CD4-positive, alpha-beta T cell treated with Interferon gamma for 1 hour (primary cell): ENCODE measurements at regions not wholly inside any gene's neighbourhood (a gene's known extent, or its start where the extent isn't known, plus 50 kb on each side); places are given as distances from the start of the nearest gene placed in this dataset.
A peak's percentile ranks its signal among the peaks of the same experiment; 100 is the strongest.
"Not testable (repeated sequence)": the region's sequence is repeated elsewhere in the genome, so short reads cannot be mapped to it uniquely, and the experiment has no call there.

ENCODE experiments used
- DNase-seq: peaks from one replicate; pipeline ENCODE4 v3.0.0-alpha.2; 2020

GRCh38 chr1:67482733-67483482 is 52.7 kb upstream of the SERBP1 start:
- no peak for DNase-seq

GRCh38 chr1:67484492-67484891 is 54.3 kb upstream of the SERBP1 start:
- DNase-seq: no peak

GRCh38 chr1:67485046-67485811 is 55.0 kb upstream of the SERBP1 start:
- no peak for DNase-seq

DNA sequence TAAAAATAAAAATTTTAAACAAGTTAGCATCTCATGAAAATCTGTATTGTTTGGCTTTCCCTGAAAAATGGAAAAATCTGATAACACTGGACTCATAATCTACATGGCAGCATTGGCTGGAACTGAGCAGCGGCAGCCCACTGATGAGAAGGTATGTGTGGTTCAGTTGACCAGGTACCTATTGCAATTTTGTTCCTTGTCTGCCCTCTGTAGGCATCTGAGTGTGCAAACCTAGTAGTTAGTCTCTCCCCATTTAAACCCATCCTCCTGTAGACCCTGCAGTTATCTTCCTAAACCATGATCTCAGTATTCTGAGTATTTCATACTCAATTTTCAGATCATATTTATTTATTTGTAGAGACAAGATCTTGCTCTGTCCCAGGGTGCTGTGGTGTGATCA is 59.4 kb upstream of the SERBP1 start:
- DNase-seq: peak; percentile 2

DNA sequence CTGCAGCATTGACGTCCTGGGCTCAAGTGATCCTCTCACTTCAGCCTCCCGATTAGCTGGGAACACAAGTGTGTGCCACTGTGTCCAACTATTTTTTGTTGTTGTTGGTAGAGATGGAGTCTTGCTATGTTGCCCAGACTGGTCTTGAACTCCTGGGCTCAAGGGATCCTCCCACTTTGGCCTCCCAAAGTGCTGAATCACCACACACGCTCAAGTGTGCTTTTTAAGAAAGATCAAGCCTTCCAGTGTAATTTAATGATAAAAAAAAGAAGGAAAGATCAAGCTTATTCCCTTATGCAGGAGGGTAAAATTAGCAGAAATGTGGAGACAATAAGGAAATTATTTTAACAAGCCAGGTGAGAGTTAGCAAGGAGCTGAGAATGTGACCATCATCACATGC is 61.1 kb upstream of the SERBP1 start:
- no peak for DNase-seq

GRCh38 chr1:67493148-67493547 is 62.9 kb upstream of the SERBP1 start:
- no peak for DNase-seq

GRCh38 chr1:67495327-67495726 is 65.1 kb upstream of the SERBP1 start:
- DNase-seq: no peak

GRCh38 chr1:67496329-67496728 is 66.1 kb upstream of the SERBP1 start:
- no peak for DNase-seq

DNA sequence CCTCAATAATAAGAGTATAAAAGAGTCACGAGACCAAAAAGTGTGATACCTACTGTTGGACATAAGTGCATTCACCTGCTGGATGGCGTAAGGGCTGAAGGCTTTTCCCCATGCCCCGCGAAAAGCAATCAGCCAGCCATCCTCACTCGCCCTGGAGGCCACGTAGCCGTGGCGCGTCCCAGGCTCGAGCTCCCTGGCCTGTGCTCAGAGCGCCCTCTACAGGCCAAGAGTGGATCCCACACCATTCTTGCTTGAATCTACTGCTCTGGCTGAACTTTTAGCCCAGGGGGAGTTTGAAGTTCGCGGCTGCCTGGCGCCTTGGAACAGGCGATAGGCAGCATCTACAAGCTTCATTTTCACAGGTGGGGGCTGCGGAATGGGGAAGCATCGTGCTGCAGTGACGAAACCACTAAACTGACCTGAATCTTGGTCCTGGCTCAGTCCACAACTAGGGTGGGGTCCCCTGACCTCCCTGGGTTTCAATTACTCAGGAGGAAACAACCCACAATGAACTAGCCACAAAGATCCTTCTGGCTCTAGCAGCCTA is 70.3 kb upstream of the SERBP1 start:
- DNase-seq: peak; percentile 78

- no peak for DNase-seq
Measured at GRCh38 chr1:67503974-67504373, 73.8 kb upstream of the SERBP1 start.

GRCh38 chr1:67513392-67514294 is 83.4 kb upstream of the SERBP1 start:
- not testable (repeated sequence) for DNase-seq

DNA sequence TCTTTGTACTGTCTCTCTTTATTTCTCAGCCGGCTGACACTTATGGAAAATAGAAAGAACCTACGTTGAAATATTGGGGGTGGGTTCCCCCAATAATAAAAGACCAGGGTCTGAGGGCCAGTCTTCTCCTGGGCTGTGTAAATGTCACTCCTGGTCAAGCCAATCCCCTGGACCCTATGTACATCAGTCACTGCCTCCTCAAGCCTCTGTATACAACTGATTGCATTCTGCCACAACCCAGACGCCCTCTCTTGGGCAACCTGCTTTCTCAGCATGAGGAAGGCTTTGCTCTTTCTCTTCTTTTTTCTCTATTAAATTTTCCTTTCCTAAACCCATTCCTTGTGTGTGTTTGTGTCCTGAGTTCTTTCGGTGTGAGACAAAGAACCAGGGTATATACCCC is 84.1 kb upstream of the SERBP1 start:
- no peak for DNase-seq

DNA sequence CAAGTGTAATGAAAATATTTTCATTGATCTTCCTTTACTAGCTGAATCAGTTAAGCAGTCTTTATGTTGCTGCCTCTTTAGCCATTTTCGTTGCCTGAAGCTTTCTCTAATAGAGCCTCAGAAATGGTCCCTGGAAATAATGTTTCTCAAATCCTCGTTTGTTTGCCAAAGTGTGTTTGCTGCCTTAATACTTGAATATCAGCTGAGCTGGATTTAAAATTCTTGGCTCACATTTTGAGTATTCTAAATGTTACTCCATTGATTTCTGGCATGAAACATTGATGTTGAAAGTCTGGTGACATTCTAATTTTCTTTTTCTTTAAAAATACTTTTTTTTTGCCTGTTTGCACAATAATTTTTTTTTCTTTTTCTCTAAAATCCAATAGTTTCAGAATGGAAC is 84.6 kb upstream of the SERBP1 start:
- no peak for DNase-seq

DNA sequence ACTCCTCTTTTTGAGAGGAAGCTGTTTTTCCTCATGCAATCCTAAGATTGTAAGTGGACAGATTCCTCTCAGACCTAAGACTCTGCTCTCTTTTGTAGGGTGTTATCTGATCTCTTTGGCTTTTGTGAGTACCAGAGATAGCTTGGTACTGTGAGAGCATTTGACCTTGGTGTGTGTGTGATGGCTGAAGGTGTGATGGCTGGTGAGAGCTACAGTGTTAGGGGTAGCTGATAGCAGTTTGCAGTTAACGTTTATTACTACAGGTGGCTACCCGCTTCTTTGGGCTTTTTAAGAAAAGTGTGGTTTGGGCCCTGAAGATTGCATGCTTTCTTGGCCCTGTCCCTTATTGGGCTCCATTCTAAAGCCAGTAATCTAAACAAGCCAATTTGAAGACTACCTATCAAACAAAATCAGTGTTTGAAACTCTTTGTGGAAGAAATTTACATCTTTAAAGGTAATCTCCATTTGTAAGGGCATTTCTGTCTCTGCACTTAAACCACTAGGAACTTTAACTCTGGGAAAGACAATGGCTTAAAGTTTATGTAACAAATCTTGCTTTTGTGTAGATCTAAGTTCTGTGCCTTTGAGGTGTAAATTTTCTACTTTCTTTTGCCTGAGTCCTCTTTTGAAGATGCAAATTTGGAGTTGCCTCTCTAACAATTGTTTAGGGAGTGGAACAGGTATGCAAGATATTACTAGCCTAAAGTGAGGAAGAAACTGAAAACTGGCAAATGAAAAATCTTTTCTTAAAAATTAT is 85.3 kb upstream of the SERBP1 start:
- DNase-seq: no peak

DNA sequence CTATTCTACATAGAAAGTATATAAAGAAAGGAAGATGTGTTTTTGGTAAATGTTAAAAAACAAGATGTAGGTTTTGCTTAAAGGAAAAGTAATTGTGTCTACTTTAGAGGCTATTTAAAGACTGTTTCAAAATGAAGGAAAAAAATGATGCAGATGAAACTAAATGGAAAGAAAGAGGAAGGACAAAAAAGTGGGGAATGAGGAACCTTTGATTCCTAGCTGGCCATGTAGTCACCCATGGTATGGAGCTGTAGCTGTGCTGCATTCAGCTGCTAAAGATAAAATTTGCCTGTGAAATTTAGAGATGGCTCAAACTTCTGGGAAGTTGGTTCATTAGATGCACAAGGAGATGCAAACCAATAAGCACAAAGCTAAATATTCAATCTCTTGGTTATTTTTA is 86.8 kb upstream of the SERBP1 start:
- DNase-seq: no peak

DNA sequence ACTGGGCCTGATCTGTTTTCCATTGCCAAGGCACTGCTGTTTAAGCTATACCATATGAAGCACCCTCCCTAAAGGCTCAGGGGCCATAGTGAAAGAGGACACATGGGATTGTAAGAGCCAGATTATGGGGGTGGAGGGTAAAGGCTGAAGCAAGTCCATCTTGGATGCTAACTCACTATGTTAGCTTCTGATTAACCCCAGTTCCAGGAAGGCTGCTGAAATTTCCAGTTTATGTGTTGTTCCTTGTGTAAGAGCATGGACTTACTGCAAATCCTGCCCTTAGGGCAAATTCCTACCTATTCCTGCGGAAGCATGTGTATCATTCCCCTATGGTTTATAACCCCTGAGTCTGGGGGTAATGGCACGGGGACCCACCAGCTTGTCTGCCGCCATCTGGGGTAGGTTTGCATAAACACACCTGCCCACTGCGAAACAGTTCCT is 91.8 kb upstream of the SERBP1 start:
- DNase-seq: no peak

DNA sequence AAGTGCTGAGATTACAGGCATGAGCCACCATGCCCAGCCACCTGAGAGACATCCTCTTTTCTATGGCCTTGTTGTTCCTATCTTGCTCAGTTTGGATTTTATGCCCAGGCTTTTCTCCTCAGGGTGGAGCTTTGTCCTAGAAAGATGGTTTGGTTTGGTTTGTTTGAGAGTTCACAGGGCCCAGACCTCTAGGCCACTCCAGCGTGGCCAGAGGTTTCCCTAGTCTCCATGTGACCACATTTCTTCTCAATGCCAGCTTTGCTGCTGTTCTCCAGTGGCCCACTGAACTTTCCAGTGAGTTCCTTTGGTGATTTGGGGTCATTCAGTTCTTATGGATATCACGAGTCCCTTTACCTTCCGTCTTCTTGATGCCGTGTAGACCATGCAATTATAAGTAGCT is 92.6 kb upstream of the SERBP1 start:
- no peak for DNase-seq

- DNase-seq: no peak
Measured at GRCh38 chr1:67524143-67525052, 94.2 kb upstream of the SERBP1 start.

GRCh38 chr1:67525053-67525760 is 95.0 kb upstream of the SERBP1 start:
- no peak for DNase-seq

DNA sequence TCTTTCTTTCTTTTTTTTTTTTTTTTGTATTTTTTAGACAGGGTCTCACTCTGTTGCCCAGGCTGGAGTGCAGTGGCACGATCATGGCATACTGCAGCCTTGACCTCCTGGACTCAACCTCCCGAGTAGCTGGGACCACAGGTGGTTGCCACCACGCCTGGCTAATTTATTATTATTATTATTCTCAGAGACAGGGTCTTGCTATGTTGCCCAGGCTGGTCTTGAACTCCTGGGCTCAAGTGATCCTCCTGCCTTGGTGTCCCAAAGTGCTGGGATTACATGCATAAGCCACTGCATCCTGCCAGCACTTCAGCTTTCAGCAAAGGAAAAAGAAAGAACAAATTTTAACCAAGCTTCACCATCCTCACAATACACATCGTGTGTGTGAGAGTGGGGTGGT is 97.9 kb upstream of the SERBP1 start:
- DNase-seq: no peak

DNA sequence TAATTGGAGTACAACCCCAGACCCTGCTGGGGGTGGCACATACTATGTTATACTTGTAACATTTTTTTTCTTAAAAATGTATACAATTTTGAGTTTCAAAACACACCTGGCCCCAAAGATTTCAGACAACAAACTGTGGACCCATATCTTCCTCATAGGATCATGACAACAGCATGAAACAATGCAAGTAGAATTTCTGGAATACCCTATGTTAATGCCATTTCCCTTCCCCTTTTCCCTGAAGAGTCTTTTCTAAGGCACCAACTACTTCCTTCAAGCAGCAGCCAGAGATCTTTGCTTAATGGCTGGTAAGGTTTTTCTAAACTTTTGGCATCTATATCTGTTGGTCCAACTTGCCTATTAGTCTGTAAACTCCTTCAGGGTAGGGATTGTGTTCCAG is 99.9 kb upstream of the SERBP1 start:
- DNase-seq: no peak
